Spleen (tissue), 11 donors: ENCODE measurements at regions not wholly inside any gene's neighbourhood (a gene's known extent, or its start where the extent isn't known, plus 50 kb on each side); places are given as distances from the start of the nearest gene placed in this dataset.

Experiments used
- DNase-seq: peaks from one replicate; pipeline ENCODE4 v3.0.0-alpha.2; 2020
- H3K27ac ChIP-seq, 8 donors: fragments of 200-600 bp; sonication (generic) in 7 of 8; 1 replicate in 4 of 8; 2 replicates in 4 of 8; pipeline versions ENCODE4 v1.5.0 to v1.8.0; 2016 to 2021; ENCODE audit warnings: inconsistent platforms in 4 of 8, mild to moderate bottlenecking in 4 of 8, moderate library complexity in 1 of 8
- H3K27me3 ChIP-seq, 7 donors: fragments of 200-600 bp; sonication (generic) in 6 of 7; replicated peaks in 1 of 7; 1 replicate in 4 of 7; 2 replicates in 3 of 7; pipeline versions ENCODE4 v1.5.0 to v1.8.0; 2016 to 2021; ENCODE audit warnings: inconsistent platforms in 3 of 7, mild to moderate bottlenecking in 1 of 7
- H3K36me3 ChIP-seq, 6 donors: fragments of 200-600 bp; sonication (generic) in 5 of 6; 1 replicate in 4 of 6; 2 replicates in 2 of 6; pipeline versions ENCODE4 v1.5.0 to v1.8.0; 2016 to 2021; ENCODE audit warnings: inconsistent platforms in 2 of 6
- H3K4me1 ChIP-seq, 6 donors: fragments of 200-600 bp; sonication (generic) in 5 of 6; 1 replicate in 3 of 6; 2 replicates in 3 of 6; pipeline versions ENCODE4 v1.5.0 to v1.8.0; 2016 to 2021; ENCODE audit warnings: inconsistent platforms in 3 of 6
- H3K4me3 ChIP-seq, 8 donors: fragments of 200-600 bp; sonication (generic) in 7 of 8; 1 replicate in 4 of 8; 2 replicates in 4 of 8; pipeline versions ENCODE4 v1.5.0 to v1.8.0; 2016 to 2021; ENCODE audit warnings: inconsistent platforms in 4 of 8, mild to moderate bottlenecking in 4 of 8, moderate library complexity in 2 of 8
- H3K9me3 ChIP-seq, 8 donors: fragments of 200-600 bp; sonication (generic) in 7 of 8; 1 replicate in 4 of 8; 2 replicates in 4 of 8; pipeline versions ENCODE4 v1.5.0 to v1.8.0; 2016 to 2021; ENCODE audit warnings: inconsistent platforms in 4 of 8
- POLR2A ChIP-seq, 3 donors: fragments of 450-650 bp; IDR thresholded peaks; one replicate each; pipeline ENCODE4 v1.5.1; 2017; ENCODE audit warnings: antibody characterized with exemption in 3 of 3, mild to moderate bottlenecking in 1 of 3
- POLR2AphosphoS5 ChIP-seq, 3 donors: sonication (generic); formaldehyde crosslinking; IDR thresholded peaks; one replicate each; pipeline ENCODE4 v1.5.1; 2017; ENCODE audit warnings: antibody characterized with exemption in 3 of 3
- WGBS, 5 donors: extraction: QIAGEN DNeasy Blood & Tissue Kit in 3 of 5; methylation state at CpG; one replicate each; pipeline versions ENCODE4 v1.1.5 to v1.1.7; 2013 to 2018; 5-methylcytosine and 5-hydroxymethylcytosine counted together
- intact Hi-C: fragments of 100-400 bp; cut with DNase I; formaldehyde crosslinking; loops from one replicate; pipeline ENCODE4 v1.15.0; 2023; ENCODE audit warnings: low total_unique reads
- TF ChIP-seq, protein P1 (sequence below), 11 experiments: fragments of 200-600 bp in 7 of 11; fragments of 450-650 bp in 4 of 11; sonication (generic) in 4 of 11; IDR thresholded peaks in 8 of 11; conservative IDR thresholded peaks in 3 of 11; 1 replicate in 7 of 11; 2 replicates in 4 of 11; pipeline versions ENCODE4 v1.4.0 to v1.8.0; 2016 to 2021; ENCODE audit warnings: antibody characterized with exemption in 11 of 11, inconsistent platforms in 4 of 11, mild to moderate bottlenecking in 1 of 11
- donor health status: healthy with polysubstance abuse.
- donor health status: DM: no; HTN: no; CAD: no; lungs with moderate emphysema.
- donor health status: DM: no; HTN: no; CAD: no.
- donor health status: Bipolar disorder and iron deficiency.
- donor health status: healthy.
- donor health status: DM: no; HTN: no; CAD: no.
- donor health status: DM: yes; HTN: yes; CAD: no.

DNA sequence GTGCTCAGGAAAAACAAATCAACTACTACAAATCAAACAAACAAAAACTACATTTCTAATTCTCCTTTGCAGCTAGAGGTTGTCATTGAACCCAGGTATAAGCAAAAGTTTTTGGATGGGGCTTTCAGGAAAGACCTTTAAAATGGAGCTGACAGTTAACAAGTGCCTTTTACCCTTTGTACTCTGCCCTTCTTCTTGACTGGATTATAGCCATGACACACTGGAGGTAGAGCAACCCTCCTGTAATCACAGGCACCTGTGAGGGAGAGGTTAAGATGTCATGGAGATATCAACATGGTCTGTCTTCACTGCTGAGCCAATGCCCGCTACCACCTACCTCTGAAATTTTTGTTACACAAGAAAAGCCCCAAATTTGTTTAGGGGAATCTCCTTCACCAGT is 100.0 kb upstream of the GLS start:
- Histone ChIP-seq H3K27me3 (peaks cover 0 to 10% (median 0%) of the 10 kb centered on the region in 7 donors), H3K36me3 (no peaks in the 10 kb centered on the region), H3K27ac (no peak overlapping the region), H3K4me1 (peaks cover 0 to 3% (median 0%) of the 10 kb centered on the region in 6 donors), H3K4me3 (no peak overlapping the region), H3K9me3 (peaks cover 0 to 4% (median 0%) of the 10 kb centered on the region in 8 donors)
- WGBS, 5 donors = 83 to 95% (median 88%) methylated on average over 1 of the region's 1 CpG
- no peak for TF ChIP-seq POLR2A (IDR thresholded peaks at IDR 0.05)
- TF ChIP-seq, protein P1, sequence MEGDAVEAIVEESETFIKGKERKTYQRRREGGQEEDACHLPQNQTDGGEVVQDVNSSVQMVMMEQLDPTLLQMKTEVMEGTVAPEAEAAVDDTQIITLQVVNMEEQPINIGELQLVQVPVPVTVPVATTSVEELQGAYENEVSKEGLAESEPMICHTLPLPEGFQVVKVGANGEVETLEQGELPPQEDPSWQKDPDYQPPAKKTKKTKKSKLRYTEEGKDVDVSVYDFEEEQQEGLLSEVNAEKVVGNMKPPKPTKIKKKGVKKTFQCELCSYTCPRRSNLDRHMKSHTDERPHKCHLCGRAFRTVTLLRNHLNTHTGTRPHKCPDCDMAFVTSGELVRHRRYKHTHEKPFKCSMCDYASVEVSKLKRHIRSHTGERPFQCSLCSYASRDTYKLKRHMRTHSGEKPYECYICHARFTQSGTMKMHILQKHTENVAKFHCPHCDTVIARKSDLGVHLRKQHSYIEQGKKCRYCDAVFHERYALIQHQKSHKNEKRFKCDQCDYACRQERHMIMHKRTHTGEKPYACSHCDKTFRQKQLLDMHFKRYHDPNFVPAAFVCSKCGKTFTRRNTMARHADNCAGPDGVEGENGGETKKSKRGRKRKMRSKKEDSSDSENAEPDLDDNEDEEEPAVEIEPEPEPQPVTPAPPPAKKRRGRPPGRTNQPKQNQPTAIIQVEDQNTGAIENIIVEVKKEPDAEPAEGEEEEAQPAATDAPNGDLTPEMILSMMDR (IDR thresholded peaks at IDR 0.05 in 8 of 11, conservative IDR thresholded peaks at IDR 0.05 in 3 of 11) = no peak
- TF ChIP-seq POLR2AphosphoS5 (IDR thresholded peaks at IDR 0.05) = no peak
- DNase-seq = no peak
- intact Hi-C loops = loop anchor here (10.0 kb wide), 1 partner anchor 254 kb away; no protein-coding TSS in a partner anchor

DNA sequence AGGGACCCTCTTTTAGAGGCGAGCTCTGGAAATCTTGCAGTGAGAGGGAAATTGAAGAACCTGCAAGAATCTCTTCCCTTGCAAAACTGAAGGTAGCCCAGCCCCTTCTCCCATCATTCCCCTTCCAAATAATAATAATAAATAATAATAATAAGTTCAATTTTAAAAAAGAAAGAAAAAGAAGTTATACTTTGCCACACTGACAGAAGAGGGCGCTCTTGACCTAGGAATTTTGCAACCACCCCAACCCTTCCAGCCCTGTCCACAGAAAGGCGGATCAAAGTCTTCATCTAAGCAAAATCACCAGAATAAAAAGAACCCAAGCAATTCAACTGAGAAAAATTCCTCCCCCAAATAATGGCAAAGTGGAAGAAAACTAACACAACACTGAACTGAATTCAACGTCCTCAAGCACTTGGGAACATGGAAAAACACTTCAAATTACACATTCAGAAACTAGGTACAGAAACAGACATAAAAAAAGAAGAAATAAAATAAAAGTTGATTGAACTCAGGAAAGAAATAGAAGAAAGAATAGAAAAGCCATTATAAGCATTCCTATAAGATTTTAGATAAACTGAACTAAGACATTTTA is 98.9 kb upstream of the GLS start:
- intact Hi-C loops = loop anchor here (10.0 kb wide), 1 partner anchor 253 kb away; no protein-coding TSS in a partner anchor
- 33 to 44% (median 39%) methylated on average over 4 of the region's 4 CpGs for WGBS, 5 donors
- Histone ChIP-seq H3K4me1 (peaks cover 0 to 3% (median 0%) of the 10 kb centered on the region in 6 donors), H3K36me3 (no peaks in the 10 kb centered on the region), H3K4me3 (no peak overlapping the region), H3K27me3 (peaks cover 0 to 10% (median 0%) of the 10 kb centered on the region in 7 donors), H3K27ac (no peak overlapping the region), H3K9me3 (peaks cover 0 to 4% (median 0%) of the 10 kb centered on the region in 8 donors)
- TF ChIP-seq, protein P1 (IDR thresholded peaks at IDR 0.05 in 8 of 11, conservative IDR thresholded peaks at IDR 0.05 in 3 of 11) = peak in 10 of 11 experiments; percentile 15 to 66 (median 52)
- TF ChIP-seq POLR2A (IDR thresholded peaks at IDR 0.05) (no peak), POLR2AphosphoS5 (IDR thresholded peaks at IDR 0.05) (no peak)
- no peak for DNase-seq

DNA sequence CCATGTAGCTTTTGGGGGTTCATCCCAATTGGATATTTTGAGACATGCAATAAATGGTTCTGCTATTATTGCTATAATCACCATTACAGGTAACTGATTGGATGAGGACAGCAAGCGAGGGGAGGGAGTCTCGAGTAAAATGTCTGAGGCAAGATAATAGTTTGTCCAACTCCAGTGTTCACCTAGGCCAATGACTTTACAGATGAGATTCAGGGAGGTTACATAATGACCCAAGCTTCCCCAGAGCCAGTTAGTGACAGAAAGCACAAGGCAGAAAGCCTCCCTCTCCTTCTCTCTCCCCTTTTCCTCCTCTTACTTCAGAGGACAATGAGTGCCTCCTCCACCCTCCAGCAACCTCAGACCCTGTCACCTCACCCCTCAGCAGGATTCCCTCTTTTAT is 98.4 kb upstream of the GLS start:
- no peak overlapping the region for H3K27ac ChIP-seq
- DNase-seq = no peak
- peaks cover 0 to 4% (median 0%) of the 10 kb centered on the region in 8 donors for H3K9me3 ChIP-seq
- H3K4me3 ChIP-seq = no peak overlapping the region
- no peaks in the 10 kb centered on the region for H3K36me3 ChIP-seq
- WGBS, 5 donors = 93 to 97% (median 95%) methylated on average over 2 of the region's 2 CpGs
- no peak for TF ChIP-seq POLR2AphosphoS5 (IDR thresholded peaks at IDR 0.05)
- intact Hi-C loops = loop anchor here (10.0 kb wide), 1 partner anchor 253 kb away; no protein-coding TSS in a partner anchor
- H3K27me3 ChIP-seq = peaks cover 0 to 10% (median 0%) of the 10 kb centered on the region in 7 donors
- H3K4me1 ChIP-seq = peaks cover 0 to 3% (median 0%) of the 10 kb centered on the region in 6 donors

DNA sequence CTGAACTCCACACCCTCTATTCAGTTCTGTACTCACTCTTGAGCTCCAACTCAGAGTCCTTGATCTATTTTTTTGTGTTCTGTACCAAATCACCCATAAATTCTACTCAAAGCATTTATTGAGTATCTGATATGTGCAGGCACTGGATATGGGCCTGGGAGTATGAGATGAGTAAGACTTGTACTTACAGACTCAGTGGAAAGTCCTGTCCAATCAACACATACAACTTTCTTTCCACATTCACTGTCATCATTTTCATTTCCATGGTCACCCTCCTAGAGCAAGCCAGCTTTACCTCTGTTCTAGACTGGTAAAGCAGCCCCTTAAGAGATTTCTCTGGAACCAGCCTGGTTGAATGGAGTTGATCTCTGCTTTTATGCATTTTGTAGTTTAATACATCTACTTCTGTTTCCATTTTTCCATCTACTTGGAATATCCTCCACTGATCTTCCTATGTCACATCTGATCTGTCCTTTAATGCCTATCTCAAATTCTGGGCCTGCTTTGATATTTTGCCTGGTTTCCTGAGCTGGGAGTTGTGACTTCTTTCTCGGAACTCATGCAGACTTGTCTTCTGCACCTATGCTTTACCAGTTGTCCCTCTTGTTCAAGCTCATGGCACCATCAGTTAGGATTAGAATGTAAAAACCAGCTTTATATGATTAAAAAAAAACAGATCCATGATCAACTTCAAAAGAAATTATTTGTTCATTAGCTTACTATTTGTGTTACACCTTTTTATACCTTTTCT is 96.9 kb upstream of the GLS start:
- WGBS, 5 donors = 88 to 98% (median 94%) methylated on average over 1 of the region's 1 CpG
- TF ChIP-seq, protein P1 (IDR thresholded peaks at IDR 0.05 in 8 of 11, conservative IDR thresholded peaks at IDR 0.05 in 3 of 11) = no peak
- TF ChIP-seq POLR2AphosphoS5 (IDR thresholded peaks at IDR 0.05) (no peak), POLR2A (IDR thresholded peaks at IDR 0.05) (no peak)
- peaks cover 0 to 6% (median 0%) of the 10 kb centered on the region in 7 donors for H3K27me3 ChIP-seq
- H3K4me3 ChIP-seq = no peak overlapping the region
- peaks cover 0 to 4% (median 0%) of the 10 kb centered on the region in 8 donors for H3K9me3 ChIP-seq
- H3K4me1 ChIP-seq = peaks cover 0 to 3% (median 0%) of the 10 kb centered on the region in 6 donors
- H3K36me3 ChIP-seq = no peaks in the 10 kb centered on the region
- DNase-seq = no peak
- intact Hi-C loops = loop anchor here (10.0 kb wide), 1 partner anchor 251 kb away; no protein-coding TSS in a partner anchor
- no peak overlapping the region for H3K27ac ChIP-seq
